ENCODE measurements at regions not wholly inside any gene's neighbourhood (a gene's known extent, or its start where the extent isn't known, plus 50 kb on each side); places are given as distances from the start of the nearest gene placed in this dataset.
"Not testable (repeated sequence)": the region's sequence is repeated elsewhere in the genome, so short reads cannot be mapped to it uniquely, and the experiment has no call there.

DNA sequence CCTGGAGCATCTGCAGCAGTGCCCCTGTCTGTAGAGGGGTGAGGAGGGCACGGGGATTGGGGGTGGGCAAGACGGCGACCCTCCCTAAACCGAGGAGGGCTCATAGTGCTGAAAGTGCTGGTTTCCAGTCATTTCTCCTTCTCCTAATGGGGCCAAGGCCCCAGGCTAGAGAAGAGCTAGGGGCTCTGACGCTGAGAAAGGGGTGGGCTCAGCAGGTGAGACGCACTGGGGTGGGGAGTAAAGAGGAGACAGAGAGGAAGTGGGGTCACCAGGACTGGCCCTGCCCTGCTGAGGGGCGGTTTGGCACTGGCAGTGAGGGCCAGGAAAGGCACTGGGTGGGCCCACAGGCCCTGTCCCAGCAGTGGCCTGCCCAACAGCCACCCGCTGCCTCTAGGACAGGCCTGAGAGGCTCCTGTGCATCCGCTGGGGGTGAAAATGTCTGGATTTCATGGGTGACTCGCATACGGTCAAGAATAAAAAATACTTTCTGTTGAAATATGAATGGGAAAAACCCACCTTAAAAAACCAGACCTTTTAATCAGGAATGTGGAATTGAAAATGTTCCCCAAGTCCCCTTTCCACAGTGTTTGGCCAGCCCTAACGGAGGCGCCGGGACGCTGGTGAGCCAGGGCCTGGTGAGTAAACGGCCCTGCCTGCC is 122.4 kb upstream of the SMURF2 start:
- no peak for DNase-seq (ENCODE audit: low read depth)

DNA sequence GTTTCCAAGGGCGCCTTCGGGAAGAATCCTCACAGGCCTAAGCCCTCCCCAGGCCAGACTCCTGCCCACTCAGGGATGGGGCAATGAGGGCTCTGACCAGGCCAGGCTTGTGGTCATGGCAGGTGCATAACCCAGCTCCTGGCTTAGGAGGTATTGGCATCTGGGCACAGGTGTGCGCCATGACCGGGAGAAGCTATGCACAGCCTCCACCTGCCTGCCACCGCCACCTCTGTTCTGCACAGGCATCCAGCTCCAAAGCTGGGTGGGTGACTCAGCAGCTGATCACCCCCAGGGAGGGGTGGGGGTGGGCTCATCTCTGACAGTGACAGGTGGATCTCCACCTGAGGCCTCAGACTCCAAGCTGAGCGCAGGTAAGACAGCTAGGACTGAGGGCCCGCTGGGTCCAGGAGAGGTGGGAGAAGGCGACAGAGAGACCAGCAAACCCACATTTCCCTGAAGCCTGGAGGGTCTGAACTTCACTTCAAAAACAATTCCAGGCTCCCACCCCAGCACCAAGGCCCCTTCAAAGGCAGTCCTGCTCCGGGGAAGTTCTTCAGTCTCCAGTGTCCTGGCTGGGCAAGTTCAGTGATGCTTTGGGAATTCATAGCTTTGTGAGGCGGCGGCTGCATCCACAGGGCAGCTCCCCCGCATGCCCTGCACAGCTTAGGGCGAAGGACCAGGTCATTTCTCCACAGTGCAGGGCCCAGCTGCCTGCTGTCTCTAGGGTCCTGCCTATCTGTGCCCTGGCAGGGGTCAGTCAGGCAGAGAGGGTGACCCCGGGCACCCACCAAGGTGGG is 121.6 kb upstream of the SMURF2 start:
- DNase-seq (ENCODE audit: low read depth) = no peak

DNA sequence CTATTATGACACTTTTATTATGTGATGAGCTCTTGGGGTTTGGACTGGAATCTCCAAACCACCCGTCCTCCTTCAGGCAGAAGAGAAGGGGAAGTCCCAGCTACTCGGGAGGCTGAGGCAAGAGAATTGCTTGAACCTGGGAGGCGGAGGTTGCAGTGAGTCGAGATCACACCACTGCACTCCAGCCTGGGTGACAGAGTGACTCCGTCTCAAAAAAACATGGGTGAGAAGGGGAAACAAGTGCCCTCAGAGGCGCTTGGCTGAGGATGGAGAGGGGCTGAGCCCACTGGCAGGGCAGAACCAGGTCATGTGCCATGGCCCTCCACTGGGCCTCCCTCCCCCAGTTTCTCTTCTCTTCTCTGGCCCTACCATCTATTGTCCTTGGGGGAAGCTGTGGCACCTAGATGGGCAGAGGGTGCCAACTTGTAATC is 120.9 kb upstream of the SMURF2 start:
- DNase-seq (ENCODE audit: low read depth) = no peak

DNA sequence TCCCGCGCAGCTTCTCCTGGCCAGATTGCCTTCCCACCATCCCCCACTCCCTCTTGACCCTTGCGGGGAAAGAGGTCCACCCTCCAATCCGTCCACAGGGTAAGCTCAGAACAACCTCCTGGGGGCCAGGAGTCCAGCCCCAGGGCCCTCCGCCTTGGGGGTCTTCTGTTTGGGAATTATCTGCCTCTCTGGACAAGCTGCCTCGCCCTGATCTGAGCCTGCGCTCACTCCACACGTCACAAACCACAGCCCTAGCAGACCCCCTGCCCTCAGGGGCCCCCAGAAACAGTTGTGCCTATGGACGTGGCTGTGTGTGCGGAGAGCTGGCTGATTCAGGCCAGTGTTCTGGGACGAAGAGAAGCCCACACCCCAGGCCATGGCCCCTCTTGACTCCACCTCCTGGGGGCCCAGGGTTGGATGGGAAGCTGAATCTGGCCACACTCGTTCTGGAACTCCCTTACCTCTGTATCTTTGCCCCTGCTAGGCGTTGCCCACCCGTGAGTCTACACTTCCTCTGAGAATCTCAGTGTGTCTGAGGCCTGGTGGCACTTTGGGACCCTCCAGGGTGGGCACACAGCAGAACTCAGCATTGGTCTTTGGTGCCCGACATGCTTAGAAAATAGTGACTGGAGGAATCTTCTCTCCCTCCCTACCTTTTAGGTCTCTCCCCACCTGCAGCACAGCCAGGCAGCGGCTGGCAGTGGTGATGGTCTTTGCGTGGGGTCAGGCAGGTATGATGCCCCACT is 119.9 kb upstream of the SMURF2 start:
- DNase-seq (ENCODE audit: low read depth) = no peak

DNA sequence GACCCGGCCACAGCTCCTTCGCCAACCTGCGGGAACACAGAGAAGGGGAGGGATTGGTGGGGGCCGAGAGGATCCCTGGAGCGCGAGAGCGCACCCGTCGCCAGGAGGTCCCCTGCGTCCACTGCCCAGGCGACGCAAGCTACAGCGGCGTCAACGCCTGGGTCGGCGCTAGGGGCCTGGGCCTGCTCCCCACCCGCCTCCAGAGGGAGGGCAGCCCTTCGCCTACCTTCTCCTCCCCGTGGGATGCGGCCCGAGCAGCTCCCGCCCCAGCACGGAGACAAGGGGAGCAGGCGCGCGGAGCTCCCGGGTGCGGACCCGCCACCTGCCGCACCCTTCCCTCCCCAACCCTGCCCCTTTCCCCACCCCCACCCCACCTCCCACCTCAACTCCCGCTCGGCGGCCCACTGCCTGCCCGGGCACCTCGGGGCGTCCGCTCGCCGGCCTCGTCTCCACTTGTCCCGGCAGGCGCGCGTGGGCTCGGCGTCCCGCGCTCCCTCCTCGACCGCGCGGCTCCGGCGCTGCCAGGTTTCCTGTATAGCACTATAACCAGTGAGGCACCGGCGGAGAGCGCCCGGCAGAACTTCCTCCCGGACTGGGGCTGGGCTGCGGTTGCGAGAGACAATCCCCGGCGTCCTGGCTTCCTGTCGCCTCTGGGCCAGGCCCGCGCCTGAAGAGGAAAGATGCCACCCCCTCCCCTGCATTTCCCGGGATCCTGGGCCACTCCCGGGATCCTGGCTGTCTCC is 119.1 kb upstream of the SMURF2 start:
- DNase-seq (ENCODE audit: low read depth) = peak; percentile 65

DNA sequence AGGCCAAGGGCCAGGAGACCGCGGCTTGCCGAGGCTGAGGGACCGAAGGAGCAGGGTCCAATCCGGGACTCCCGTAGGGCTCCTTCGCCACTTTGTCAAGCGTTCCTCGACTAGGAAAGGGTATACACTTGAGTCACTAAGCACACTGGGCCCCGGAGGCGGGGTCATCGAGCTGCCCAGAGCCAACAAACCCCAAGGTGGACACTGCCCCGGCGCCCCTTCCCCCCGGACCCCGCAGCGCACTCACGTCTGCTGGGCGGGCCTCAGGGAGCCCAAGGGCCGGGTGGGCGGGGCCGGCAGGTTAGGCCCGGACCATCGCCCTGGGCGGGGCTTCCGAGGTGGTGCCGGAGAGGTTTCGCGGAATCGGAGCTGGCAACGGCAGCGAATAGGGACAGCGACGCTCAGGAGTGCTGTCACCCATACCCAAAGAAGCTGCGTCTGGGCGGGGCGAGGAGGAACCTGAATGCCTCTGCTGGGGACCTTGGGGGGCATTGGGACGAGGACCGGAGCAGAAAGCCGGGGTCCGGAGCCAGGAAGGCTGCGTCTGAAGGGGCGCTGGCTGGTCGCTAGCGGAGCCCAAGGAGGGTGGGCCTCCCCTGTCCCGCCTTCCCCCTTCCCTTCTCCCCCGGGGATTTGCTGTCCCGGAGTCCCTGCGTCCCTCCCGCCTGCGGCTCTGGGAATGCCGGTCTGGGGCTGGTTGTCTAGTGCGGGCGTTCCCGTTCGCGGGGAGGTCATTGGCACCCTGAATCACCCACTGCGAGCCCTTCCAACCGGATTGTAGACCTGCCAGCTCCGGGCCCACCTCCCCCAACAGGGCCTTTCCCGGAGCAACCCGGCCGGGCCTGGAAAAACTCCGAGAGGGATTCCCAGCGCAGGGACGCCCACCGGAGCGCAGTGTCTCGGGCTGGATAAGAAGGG is 118.2 kb upstream of the SMURF2 start:
- DNase-seq (ENCODE audit: low read depth) = no peak

DNA sequence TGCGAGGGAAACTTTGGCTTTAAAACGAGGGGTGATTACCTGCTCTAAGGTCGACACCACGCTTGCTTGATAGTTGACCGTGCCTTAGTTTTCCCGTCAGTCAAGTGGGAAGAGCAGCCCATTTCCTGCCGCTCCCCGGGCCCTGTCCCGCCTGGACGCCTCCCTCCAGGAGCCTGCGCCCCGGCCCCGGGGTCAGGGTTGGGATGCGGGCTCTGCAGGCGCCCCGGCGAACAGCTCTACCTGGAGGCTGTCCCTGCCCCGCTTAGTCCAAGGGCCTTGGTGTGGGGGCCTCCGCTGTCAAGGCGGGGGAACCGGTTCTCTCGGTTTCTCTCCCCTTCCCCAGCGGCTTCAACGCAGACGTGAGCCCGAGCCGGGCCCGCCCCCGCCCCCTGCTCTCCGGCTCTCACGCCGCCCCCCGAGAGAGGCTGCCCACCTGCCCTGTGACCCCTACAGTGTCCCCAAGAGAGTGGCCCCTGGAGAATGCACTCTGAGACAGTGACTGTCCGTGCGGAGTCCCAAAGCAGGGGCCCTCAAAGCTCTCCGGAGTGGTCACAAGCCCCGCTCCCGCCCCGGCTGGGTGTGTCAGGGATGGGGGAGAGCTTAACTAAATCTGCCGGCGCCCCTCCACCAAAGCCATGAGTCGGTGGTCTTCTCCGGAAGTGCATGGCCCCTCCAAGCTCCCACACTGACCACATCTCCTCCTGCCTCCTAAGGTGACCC is 117.4 kb upstream of the SMURF2 start:
- DNase-seq (ENCODE audit: low read depth) = no peak

DNA sequence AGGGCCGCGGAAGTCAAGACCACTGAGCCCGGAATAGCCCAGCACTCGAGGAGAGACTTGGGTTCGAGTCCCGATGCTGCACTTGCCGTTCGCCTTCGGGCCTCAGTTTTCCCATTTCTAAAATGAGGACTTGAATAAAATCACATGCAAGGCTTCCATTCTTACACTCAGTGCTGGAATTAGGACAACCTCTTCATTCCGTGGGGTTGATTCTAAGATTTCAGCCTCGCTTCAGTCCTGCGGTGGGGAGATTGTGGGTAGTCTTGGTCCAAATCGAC is 116.9 kb upstream of the SMURF2 start:
- DNase-seq (ENCODE audit: low read depth) = not testable (repeated sequence)

DNA sequence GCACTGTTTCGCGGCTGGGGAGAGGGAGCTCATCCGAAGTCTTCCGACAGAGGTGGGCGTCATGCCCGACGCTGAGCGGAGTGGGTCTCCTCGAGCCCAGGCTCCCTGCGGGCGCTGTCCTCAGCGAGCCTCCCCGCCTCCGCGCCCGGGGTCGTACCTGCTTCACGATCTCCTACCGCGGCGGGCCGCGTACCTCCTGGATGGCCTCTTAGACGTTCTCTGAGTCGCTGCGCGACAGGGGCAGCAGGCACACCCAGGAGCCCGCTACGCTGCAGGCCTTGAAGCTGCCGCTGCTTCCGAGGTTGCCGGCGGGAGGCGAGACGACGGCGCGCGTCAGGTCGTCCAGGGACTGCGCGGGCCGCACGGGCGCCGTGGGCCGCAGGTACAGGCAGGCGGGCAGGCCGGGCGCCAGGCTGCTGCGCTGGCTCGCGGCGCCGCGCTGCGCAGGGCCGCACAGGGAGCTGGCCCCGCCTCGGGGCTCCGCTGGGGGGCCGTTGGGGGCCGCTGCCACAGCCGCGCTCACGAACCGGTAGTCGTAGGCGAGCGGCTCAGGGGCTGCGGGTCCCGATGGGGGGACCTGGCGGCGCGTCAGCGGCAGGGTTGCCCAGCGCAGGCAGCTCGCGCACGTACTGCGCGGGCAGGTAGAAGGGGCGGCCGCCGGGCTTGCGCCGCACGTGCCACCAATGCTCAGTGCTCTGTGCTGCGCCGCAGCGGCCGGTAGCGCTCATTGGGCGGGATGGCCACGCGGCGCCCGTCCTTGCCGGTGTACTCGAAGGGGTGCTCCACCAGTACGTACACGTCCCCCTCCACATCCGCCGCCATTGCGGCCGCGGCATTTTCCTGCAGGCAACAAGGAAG is 116.4 kb upstream of the SMURF2 start:
- no peak for DNase-seq (ENCODE audit: low read depth)

DNA sequence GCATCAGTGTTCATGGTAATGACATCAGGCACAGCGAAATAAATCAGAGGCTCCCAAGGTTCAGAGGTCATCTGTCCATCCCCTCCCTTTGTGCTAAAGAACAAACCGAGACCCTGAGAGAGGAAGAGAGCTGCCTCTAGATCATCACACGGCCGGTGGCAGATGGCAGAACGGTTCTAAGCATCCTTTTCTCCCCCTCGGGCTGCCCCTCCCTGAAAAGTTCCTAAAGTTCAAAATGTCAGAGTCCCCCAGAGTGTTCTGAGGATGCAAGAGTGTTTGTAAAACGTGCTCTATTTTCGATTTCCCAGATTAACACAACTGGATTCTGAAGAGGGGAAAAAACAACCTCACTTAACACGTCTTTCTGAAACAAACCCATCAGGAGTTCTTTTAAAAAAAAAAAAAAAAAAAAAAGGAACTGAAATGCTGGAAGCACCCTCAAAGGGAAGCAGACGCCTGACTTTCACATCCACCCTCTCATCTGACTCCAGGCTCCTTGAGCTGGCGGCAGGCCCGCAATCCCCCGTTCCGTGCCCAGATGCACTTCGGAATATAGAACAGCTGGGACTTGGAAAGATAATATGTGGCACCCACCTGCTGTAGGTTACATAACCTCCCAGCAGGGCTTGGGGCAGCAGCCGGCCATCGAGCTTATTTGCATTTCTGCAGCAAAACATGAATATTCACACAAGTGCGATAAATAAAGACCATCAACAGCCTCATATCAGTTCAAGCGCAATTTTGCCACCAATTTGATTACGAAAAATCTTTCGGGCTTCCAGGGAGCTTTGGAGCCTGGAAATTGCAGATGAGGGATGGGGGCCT is 115.5 kb upstream of the SMURF2 start:
- no peak for DNase-seq (ENCODE audit: low read depth)

DNA sequence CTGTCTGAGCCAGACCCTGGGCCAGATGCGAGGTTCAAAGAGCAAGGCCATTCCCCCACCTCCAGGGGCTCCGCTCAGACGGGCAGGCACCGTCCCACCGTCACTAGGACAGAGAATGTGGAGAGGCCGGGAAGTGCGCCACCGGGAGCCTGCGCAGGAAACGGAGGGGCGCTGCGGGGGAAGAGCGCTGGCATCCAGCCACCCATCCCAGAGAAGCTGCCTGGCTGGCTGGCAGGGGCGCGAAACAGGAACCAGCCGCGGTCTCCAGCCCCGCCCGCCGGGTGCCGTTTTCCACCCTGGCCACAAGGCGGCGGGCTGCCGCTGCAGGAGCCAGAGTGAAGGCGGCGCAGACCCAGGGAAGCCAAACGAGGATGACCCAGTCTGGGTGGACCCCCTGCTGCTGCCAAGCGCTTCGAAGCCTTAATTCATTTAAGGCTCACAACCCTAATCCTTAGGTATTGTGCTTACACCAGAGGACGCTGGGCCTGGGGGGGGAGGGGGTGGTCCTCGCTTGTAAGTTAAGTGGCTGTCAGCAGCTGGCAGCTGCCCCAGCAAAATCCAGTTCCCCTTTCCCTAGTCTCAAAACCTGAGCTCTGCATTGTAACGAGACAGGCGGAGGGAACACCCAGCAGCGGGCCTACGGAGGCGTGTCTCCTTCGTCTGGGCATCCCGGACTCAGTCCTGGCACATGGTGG is 114.8 kb upstream of the SMURF2 start:
- peak; percentile 57 for DNase-seq (ENCODE audit: low read depth)

DNA sequence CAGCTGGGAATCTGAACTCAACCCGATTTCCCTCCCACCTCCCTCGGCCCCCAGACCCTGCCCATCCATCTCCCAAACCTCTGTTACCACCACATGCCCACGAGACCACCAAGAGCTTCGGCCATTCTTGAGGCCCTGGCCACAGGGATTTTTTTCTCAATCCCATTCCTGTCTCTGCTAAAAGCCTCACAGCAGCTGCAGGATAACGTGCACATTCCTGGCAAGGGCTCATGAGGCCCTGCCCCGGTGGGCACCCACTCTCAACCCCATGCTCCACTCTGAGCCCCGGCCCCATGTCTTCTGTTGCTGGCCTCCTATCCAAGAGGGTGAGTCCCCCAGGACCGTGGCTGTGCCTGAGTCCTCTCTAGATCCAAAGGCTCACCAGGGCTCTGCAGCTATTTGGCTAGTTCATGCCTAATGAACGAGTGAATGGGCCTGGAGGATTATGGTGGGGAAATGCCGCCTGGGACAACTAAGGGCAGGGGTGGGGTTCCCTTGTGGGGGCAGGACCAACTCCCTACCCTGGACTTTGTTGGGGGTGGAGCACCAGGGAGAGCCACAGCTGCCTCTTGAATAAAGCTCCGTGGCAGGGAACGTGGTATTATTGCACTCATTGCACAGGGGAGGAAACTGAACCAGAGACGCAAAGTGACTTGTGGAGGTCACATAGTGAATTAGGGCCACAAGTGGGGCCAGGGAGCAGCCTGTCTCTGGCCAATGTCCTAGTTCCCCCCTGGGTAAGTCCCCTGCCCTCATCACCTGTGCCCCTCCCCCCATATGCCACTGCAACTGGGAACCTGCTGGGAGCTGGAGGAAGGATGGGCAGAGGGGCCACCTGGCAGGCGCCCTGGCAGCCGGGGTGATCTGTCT is 113.8 kb upstream of the SMURF2 start:
- DNase-seq (ENCODE audit: low read depth) = no peak

DNA sequence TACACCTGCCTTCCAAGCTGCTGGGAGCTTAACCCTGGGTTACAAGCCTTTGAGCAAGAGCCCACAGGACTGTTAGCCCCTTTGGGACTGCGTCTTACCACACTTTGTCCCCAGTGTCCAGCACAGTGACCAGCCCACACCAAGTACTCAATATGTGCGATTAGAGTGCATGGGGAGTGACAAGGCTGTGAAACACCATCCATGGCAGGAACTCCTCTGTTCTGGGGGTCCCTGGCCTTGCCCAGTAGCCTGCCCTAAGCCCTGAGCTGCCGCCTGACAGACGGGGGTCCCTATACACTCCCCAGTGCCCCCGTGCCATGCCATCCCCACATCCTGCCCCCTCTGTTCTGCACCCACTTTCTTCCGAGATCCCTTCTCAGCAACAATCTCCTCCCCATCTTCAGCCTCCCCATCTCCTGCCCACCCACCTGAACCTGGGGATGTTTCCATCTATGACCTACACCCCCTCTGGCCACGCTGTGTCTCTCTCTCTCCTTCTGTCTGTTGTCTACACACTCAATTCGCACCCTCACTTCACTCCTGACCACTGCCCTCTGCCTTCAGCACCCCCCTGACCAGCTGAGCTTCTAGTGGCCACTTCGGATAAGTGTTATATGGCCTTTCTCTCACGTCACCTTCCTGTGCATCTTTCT is 112.9 kb upstream of the SMURF2 start:
- DNase-seq (ENCODE audit: low read depth) = no peak

DNA sequence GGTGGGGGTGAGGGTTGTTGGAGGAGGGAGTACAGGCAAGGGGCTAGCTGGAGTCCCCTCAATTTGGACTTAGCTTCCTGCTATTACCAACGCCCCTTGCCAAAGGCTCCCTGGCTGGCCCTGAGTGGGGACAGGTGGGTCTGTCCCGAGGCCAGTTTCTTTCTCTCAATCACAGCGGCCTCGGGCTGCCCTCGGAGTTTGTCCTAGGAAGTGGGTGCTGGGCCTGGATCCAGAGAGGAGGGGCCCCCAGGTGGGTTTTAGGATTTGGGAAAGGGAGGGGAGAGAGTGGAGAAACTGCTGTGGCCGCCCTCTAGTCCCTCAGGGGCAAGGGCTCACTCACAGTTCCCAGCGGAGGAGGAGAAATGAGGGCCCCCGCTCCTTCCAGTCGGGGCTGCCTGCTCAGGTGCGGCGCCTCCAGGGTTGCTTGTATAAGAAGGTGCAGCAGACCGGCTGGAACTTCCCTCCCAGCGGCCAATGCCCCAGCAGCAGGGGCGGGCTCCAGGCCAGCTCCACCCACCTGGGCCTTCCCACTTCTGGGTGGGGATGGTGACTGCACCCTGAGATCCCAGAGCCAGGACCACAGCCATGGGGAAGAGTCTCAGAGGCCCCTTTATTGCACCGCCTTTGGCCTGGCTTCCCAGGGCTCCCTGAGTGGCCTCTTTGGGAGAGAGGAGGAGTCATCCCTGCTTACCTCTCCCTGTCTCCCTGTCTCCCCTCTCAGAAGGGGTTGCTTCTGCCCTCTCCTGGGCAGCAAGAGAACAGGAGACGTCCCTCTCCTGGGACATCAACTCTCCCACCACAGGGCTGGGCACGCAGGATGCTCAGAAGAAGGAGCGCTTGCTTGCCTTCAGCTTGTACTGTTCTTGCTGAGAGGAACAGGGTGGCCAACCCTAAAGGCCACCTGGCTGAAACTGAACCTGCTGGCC is 112.0 kb upstream of the SMURF2 start:
- DNase-seq (ENCODE audit: low read depth) = no peak

DNA sequence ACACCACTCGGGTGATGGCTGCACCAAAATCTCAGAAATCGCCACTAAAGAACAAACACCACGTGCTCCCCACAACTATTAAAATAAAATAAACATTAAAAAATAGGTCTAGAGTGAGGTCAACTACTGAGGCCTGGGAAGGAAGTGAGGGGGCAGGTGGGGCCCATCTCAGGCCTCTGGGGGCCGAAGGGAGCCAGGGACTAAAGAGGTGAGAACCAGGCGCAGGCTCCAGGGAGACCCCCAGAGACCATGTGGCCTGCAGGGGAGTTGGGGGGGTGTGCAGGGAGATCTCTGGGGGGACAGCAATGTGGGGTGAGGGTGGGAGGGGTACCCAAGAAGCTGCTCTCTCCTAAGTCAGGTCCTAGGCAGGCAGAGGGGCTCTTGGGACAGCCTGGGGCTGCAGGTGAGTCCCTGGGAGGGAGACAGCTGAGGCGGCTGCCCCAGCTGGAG is 111.3 kb upstream of the SMURF2 start:
- no peak for DNase-seq (ENCODE audit: low read depth)

Measured in CMK (cell line).